ENCODE measurements at regions not wholly inside any gene's neighbourhood (a gene's known extent, or its start where the extent isn't known, plus 50 kb on each side); places are given as distances from the start of the nearest gene placed in this dataset.

GRCh38 chr5:38099205-38100168 is 158.9 kb upstream of the EGFLAM start:
- Histone ChIP-seq H3K4me1 (ENCODE audit: control insufficient read depth, insufficient read depth, low read length) (no peaks in the 10 kb centered on the region), H3K36me3 (ENCODE audit: control insufficient read depth, insufficient read depth, low read length) (no peaks in the 10 kb centered on the region), H3K9me3 (ENCODE audit: control insufficient read depth, insufficient read depth, low read depth, low read length) (no peaks in the 10 kb centered on the region), H3K27ac (ENCODE audit: low read length) (no peak overlapping the region), H3K4me3 (ENCODE audit: low read depth in 2 of 2, low read length in 2 of 2) (no peak overlapping the region), H3K27me3 (ENCODE audit: control insufficient read depth, insufficient read depth, low read length) (peaks cover 5% of the 10 kb centered on the region; the same call in 1 of the 2 replicates)
- ATAC-seq (no peak), DNase-seq (ENCODE audit: low read depth, low spot score) (no peak)
- no TSS peak for BruUV-seq (replicated peaks)
- CTCF ChIA-PET: no interaction called here
- in situ Hi-C loops (cut with HindIII; ENCODE audit: low pct_unique_long_range_greater_than_20kb, low sequenced_read_pairs): no loop called here
- TF ChIP-seq TCF7L2 (IDR thresholded peaks at IDR 0.05; ENCODE audit: low read depth, low read length) (no peak), SIN3A (IDR thresholded peaks at IDR 0.05; ENCODE audit: borderline replicate concordance, insufficient read depth, low read depth, low read length) (no peak), REST (IDR thresholded peaks at IDR 0.05; ENCODE audit: insufficient read depth in 1 of 2, low read depth in 2 of 2, low read length in 1 of 2) (no peak)
- POLR2A ChIA-PET: no interaction called here
- intact Hi-C loops (cut with micrococcal nuclease; ENCODE audit: unreplicated experiment): no loop called here

- in situ Hi-C loops (cut with HindIII; ENCODE audit: low pct_unique_long_range_greater_than_20kb, low sequenced_read_pairs): no loop called here
- no peak for DNase-seq (ENCODE audit: low read depth, low spot score)
- no TSS peak for BruUV-seq (replicated peaks)
These were observed 163.5 kb upstream of the EGFLAM start for GRCh38 chr5:38094889-38095288.

More at GRCh38 chr5:38094889-38095288, 163.5 kb upstream of the EGFLAM start:
- intact Hi-C loops (cut with micrococcal nuclease; ENCODE audit: unreplicated experiment): no loop called here
- Histone ChIP-seq H3K4me1 (ENCODE audit: control insufficient read depth, insufficient read depth, low read length) (no peaks in the 10 kb centered on the region), H3K36me3 (ENCODE audit: control insufficient read depth, insufficient read depth, low read length) (no peaks in the 10 kb centered on the region), H3K27me3 (ENCODE audit: control insufficient read depth, insufficient read depth, low read length) (peaks cover 17% of the 10 kb centered on the region), H3K9me3 (ENCODE audit: control insufficient read depth, insufficient read depth, low read depth, low read length) (no peaks in the 10 kb centered on the region), H3K4me3 (ENCODE audit: low read depth in 2 of 2, low read length in 2 of 2) (no peak overlapping the region), H3K27ac (ENCODE audit: low read length) (no peak overlapping the region)
- TF ChIP-seq TCF7L2 (IDR thresholded peaks at IDR 0.05; ENCODE audit: low read depth, low read length) (no peak), SIN3A (IDR thresholded peaks at IDR 0.05; ENCODE audit: borderline replicate concordance, insufficient read depth, low read depth, low read length) (no peak), CTCF (IDR thresholded peaks at IDR 0.05) (no peak), REST (IDR thresholded peaks at IDR 0.05; ENCODE audit: insufficient read depth in 1 of 2, low read depth in 2 of 2, low read length in 1 of 2) (no peak), POLR2AphosphoS5 (IDR thresholded peaks at IDR 0.05; ENCODE audit: low read depth, low read length) (no peak)
- ATAC-seq: no peak
- ChIA-PET POLR2A (no interaction called here), CTCF (no interaction called here)
